ENCODE measurements at regions not wholly inside any gene's neighbourhood (a gene's known extent, or its start where the extent isn't known, plus 50 kb on each side); places are given as distances from the start of the nearest gene placed in this dataset.

GRCh38 chr2:237030382-237030781 lies 55.3 kb upstream of the COPS8 start:
- no peak for DNase-seq (ENCODE audit: low read depth, low spot score)

- no peak for DNase-seq (ENCODE audit: low read depth, low spot score)
These were observed 52.1 kb upstream of the COPS8 start for GRCh38 chr2:237033536-237034060.

GRCh38 chr2:237035781-237036475 lies 49.8 kb upstream of the COPS8 start:
- DNase-seq (ENCODE audit: low read depth, low spot score) = no peak
